Muscle of arm (tissue), 1 donor: ENCODE measurements at regions not wholly inside any gene's neighbourhood (a gene's known extent, or its start where the extent isn't known, plus 50 kb on each side); places are given as distances from the start of the nearest gene placed in this dataset.
"Not testable (repeated sequence)": the region's sequence is repeated elsewhere in the genome, so short reads cannot be mapped to it uniquely, and the experiment has no call there.

Experiments
- DNase-seq: peaks from one replicate; pipeline ENCODE4 v3.0.0-alpha.2; 2013

DNA sequence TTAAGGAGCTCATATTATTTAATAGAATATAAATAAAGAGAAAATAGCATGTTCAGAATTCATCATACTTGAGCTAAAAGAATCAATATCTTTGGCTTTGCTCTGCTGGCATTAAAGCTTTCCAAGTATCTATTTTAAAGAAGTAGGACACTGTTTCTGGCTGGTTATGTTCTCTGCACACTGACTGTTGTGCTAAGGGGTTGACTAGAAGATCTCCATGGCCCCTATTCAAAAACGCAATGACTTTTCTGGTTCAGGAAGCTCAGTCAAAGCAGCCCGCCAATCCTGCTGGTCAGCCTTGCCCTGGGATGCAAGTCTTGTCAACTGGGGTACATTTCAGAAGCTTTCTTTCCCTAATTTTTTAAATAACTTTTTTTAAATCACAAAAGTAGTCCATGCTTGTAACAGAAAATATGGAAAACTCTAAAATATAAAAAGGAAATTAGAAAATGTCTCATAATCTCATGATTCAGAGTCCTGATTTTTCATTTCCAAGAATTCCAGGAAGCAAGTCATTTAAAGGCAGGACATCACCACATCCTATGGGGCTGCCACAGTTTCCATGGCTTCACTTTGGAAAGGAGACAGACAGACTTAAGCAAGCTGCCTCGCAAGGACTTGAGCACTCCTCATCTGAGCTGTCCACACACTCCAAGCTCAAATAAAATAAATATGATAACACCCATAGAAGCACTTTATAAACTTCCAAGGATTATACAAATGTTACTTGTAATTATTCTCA, 195.1 kb downstream of the TXNL1 start:
- DNase-seq = no peak

DNA sequence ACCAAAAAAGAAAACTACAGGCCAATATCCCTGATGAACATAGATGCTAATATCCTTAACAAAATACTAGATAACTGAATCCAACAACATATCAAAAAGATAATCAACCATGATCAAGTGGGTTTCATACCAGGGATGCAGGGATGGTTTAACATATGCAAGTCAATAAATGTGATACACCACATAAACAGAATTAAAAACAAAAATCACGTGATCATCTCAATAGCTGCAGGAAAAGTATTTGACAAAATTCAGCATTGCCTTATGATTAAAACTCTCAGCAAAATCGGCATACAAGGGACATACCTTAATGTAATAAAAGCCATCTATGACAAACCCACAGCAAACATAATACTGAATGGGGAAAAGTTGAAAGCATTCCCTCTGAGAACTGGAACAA, 199.9 kb downstream of the TXNL1 start:
- DNase-seq = not testable (repeated sequence)

DNA sequence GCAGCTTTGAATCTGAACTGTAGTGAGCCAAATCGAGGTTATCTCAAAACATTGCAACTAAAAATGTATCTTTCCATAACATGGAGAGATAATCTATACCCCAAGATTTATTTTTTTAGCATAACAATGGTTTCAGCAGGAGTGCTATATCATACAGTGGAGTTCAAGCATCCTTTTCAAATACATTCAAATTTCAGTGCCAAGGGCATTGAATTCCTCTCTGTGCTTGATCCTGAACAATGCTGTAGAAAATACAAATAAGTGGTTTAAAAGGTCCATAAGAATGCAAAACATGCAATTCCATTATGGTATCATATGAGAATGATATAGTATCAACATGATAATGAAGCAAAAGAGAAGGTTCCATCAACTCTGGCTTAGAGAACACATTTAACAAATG, 201.7 kb downstream of the TXNL1 start:
- no peak for DNase-seq

DNA sequence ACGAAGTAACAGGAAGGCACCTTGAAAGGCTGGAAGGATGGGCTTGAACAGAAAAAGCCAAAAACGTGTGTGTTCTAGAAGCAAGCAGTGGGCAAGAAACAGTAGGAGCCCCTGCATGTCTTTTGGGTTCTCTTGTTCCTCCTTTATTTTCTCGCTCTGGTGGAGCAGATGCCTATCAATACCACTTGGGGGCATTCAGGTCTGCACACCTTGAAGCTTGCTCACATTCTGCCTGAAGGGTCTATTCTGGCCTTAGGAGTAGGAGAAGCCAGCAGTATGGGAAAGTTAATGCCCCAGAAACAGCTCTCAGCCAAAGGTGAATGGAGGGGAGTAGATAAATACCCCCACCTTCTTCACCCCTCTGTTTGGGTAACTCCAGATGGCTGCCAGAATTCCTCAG, 204.5 kb downstream of the TXNL1 start:
- no peak for DNase-seq

DNA sequence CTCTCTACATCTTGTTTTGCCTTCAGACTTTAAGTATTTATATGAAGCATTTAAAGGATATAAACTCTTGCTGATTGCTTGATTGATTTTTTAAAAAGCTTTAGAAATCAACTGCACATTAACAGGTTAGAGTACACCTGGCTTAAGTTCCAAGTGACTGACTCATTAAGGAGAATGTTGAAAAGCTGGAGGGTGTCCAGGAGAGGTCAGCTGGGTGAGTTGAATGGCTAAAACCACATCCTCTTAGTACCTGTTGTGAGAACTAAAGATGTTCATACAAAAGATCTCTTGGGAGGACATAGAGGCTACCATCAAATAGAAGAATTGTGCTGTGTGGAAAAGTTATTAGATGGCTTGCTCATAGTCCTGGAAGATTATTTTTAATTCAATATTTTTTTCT, 206.8 kb downstream of the TXNL1 start:
- DNase-seq = no peak

DNA sequence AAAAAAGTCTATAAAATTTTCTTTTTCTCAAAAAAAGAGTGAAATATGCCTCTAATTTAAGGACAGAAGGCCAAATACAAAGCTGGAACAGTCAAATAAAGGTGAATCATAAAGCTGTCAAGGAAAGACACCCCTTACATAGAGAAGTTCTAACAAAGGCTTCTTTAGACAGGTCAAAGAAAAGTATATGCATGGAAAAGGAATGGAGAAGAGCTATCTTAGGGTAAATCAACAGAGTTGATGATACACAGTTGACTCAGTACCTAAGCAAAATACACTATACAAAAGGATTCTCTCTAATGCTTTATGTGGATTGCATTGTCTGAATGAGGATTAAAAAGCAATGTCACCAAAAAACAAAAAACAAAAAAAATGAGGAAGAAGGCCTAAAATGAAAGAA, 214.8 kb downstream of the TXNL1 start:
- no peak for DNase-seq

DNA sequence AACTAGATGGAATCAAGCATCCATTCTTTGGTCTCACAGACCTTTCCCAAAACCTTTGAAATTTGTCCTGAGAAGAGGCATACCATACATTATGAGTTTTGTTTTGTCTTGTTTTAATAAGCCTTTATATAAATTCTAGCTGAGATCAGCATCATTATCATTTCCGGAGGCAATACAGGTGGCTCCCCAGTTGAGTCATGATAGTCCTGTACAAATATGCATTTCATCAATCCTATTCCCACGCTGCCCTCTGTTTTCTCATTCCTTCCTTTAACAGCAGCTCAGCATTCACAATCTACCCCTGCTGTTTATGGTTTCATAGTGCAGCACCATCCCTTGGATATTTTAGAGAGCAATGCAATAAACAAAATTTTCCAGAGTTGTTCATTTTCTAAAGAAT, 216.7 kb downstream of the TXNL1 start:
- DNase-seq = no peak

DNA sequence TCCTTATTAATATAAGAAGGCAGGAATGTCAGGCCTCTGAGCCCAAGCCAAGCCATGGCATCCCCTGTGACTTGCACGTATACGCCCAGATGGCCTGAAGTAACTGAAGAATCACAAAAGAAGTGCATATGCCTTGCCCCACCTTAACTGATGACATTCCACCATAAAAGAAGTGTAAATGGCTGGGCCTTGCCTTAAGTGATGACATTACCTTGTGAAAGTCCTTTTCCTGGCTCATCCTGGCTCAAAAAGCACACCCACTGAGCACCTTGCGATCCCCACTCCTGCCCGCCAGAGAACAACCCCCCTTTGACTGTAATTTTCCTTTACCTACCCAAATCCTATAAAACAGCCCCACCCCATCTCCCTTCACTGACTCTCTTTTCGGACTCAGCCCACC, 217.5 kb downstream of the TXNL1 start:
- not testable (repeated sequence) for DNase-seq

DNA sequence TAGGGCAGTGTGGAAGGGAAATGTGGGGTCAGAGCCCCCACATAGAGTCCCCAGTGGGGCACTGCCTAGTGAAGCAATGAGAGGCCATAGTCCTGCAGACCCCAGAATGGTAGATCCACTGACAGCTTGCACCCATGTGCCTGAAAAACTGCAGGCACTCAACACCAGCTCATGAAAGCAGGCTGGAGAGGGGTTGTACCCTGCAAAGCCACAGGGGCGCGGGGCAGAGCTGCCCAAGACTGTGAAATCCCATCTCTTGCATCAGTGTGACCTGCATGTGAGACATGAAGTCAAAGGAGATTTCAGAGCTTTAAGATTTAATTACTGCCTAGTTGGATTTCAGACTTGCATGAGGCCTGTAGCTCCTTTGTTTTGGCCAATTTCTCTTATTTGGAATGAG, 224.0 kb downstream of the TXNL1 start:
- DNase-seq = no peak

DNA sequence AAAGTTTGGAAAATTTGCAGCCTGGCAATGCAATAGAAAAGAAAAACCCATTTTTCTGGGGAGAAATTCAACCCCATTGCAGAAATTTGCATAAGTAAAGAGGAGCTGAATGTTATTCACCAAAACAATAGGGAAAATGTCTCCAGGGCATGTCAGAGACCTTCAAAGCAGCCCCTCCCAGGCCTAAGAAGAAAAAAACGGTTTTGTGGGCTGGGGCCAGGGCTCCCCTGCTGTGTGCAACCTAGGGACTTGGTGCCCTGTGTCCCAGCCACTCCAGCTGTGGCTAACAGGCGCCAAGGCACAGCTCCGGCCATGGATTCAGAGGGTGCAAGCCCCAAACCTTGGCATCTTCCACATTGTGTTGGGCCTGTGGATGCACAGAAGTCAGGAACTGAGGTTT, 224.5 kb downstream of the TXNL1 start:
- no peak for DNase-seq

DNA sequence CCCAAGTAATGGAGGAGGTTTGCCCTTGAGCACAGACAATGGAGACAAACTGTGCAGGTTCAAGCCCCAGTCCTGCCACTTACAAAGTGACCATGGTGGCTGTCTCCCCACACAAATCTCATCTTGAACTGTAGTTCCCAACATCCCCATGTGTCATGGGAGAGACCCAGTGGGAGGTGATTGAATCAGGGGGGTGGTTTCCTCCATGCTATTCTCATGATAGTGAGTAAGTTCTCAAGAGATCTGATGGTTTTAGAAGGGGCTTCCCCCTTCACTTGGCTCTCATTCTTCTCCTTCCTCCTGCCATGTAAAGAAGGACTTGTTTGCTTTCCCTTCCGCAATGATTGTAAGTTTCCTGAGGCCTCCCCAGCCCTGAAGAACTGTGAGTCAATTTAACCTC, 225.4 kb downstream of the TXNL1 start:
- no peak for DNase-seq

DNA sequence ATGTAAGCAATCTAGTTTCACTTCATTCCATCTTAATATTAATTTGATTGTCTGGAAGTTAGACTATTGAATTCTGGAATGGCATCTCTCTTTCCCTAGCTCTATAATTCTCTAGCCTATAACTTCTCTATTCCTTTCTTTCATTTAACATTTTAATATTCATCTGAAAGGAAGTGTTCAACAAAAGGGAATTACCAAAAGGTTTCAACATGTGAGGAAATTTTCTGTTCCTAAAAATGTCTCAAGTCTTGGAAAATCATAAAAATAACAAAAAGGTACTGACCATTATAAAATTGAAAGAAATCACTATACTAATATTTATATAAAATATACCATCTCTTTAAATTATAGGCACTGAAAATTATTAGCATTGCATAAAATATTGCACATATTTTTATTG, 228.7 kb downstream of the TXNL1 start:
- DNase-seq = no peak

DNA sequence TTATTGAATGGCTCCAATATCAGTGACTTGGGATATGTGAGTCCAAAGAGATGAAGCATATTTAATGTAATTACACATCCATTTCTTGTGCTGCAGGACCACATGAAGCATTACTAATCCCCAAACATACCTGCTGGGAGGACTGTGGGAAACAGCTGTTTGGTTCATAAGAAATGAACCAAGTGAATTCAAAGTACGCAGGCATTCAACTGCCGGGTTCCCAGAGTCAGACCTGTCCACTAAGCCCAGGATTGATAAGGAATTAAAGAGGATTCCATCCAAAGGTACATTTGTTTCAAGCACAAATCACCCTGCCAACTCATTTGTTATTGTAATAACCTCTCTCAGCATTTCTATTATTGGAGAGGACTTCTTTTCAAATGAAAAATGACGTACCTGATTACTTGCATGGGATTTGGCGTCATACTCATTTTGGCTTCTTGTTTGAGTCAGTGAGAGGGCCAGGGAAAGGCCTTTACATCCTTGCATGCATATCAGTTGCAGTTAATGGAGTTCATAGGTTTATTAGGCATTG, 230.7 kb downstream of the TXNL1 start:
- no peak for DNase-seq

DNA sequence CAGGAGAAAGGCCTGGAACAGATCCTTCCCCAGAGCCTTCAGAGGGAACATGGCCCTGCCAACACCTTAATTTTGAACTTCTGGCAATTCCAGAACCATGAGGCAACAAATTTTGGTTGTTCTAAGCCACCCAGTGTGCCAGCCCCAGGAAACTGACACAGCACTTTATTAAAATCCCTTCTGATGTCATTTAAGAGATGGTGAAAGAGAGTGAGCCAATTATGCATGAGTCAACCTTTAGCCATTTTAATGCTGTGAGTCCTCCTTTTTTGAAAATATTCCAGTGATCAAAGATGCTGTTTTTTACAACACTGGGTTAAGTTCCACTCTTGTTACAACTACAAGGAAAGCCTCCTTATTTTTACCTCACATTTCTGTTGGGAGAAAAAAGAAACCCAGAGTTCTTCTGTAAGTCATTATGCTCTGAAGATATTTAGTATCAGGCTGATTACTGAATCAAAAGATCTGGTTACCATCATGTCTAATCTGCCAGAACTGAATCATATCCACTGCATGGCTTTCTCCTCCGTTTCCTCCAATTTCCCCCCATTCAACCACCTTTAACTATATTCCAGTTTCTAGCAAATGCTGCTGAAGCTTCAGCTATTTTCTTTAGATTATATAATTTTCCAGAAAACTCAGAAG, 235.4 kb downstream of the TXNL1 start:
- DNase-seq = no peak

DNA sequence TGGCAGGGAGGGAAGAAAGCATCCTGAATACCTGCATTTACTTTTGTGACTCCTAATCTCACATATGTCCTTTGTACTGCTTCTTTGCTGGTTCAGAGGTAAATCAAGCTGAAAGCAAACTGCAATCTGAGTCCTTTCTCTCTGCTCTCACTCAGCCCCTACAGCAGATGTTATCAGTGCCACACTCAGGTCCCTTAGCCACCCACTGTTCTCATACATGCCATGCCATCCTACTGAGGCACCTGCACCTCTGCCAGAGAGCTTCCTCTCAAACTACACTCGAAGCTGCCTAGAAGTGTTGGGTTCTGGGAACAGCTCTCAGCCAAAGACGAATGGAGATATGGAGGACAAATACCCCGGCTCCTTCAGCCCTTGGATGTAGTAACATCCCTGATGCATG, 244.5 kb downstream of the TXNL1 start:
- no peak for DNase-seq

DNA sequence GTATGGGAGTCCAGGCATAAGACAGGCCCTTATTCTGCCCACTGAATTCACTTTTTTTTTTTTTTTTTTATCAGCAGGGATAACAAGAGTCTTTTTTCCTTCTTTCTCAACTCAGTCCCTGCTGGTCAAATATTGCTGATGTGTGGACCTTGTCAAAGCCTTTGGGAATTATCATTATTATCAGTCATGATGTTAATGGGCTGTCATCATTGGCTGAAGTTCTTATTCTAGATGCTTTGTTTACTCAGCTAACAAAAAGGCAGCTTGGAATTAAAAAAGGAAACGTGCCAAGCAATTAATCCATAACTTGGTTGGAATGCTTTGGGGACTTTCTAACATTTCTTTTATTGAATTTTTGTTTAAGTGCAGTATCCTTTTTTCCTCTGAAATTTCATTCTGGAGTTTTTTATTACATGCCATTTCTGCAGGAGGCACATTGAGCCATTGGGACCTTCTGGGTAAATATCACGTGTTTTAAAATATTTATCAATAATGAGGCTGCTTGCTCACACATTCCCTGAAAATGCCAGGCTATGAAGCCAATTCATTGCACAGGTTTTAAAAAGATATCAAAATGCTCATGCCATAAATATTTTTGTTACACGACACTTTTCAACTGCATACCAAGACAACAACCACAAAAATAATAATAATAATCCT, 246.3 kb downstream of the TXNL1 start:
- no peak for DNase-seq

DNA sequence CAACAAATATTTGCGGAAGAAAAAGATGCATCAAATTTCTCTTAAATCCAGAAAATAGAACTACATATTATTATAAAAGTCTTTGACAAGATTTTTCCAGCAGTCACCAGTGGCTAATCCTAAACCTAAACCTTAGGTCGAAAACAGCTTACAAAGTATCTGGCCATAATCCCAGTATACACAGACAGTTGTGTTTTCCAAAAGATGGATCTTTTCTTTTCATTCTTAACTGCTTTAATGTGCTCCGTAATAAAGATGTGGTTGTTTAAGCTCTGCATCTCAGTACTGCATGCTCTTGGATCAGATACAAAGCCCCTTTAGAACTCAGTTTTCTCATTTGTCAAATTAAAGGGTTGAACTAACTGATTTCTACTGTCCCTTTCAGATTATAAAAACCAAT, 247.8 kb downstream of the TXNL1 start:
- no peak for DNase-seq

DNA sequence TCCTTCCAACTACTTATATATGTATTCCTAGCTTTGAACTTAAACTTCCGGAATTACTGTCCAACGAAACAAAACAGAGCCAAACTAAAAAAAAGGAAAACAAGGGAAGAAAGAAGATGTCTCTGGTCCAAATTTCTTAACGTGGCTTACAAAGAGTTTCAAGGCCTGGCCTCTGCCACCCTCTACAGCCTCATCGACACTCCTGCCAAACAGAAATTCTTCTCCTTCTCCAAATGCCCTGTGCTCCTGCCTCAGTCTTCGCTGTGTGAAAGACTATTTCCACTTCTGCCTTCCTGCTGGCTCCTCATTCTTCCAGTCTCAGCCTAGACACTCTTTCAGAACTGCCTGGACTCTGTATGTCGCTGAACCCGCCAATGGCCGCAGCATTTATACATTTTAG, 249.2 kb downstream of the TXNL1 start:
- DNase-seq = no peak

DNA sequence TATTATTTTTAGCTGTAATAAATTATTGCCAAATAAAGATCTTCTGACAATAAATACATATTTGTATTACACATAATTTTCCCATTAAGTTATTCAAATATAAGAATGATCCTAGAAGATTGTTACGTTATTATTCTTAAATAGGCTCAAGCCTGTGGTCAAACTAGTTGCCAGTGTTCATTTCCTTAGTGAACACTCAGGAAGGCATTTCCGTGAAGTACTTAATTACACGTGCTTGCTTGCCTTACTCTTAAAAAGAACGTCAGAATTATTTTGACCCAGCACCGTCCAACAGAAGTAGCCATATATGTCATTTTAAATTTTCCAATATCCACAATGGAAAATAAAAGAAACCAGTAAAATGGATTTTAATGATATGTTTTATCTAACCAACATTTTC, 249.8 kb downstream of the TXNL1 start:
- no peak for DNase-seq

DNA sequence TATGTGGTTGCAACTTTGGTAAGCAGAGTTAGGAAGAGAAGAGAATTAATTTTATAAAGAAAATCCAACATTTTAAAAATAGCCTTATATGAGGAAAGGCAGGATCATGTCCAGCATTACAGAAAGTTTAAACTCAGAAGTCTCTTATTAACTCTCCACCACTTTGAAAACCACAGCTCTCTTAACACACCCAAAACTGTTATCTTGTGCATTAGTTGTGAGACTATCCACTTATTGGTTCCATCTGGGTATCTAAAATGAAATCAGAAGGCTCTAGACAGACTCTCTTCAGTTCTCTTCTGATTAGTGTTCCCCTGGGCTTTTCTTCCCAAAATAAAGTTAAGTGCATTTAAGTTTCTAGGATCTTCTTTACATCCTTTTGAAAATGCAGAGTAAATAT, 251.5 kb downstream of the TXNL1 start:
- no peak for DNase-seq

DNA sequence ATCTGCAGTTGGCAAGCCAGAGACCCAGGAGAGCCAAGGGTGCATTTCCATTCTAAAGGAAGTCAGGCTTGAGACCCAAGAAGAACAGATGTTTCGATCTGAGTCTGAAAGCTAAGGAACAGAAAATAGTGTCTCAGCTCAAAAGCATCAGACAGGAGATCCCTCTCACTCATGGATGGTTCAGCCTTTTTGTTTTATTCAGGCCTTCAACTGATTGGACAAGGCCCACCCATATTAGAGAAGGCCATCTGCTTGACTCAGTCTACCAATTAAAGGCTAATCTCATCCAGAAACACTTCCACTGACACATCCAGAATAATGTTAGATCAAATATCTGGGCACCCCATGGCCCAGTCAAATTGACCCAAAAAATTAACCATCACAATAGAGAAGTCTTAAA, 255.0 kb downstream of the TXNL1 start:
- DNase-seq = no peak

DNA sequence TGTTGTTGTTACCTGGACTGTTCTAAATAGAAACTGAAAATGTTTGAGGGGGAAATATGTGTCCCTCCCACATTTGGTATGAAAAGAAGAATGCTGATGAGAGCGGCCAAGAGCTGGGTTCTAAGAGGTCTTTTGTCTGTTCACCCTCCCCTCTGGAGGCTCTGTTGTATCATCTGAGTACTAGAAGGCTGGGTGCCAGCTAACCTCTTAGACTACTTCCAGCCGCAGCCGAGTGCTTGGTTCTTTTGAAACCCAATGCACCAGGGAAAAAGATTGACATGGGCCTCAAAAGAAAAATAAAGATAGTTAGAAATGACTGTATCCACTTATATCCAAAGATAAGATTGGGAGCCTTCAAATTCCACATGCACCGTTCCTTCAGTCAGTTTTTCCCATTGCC, 255.9 kb downstream of the TXNL1 start:
- no peak for DNase-seq

DNA sequence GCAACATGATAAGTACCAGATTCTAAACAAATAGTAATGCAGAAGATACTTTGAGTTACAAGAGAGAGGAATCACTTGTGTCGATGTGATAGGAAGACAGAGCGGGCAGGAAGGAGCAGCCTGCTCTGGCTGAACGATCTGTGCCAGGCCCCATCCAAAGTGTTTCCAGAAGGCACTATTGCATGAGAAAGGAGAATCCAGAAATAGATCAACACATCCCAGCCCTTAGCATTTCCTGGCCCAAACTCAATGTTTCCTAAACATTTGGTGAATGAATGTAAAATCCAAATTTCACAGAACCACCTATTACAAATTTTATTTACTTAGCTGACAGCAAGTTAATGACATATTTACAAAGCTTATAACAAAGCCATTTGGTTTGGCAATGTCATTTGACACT, 257.2 kb downstream of the TXNL1 start:
- no peak for DNase-seq
